Activated CD4-positive, CD25-positive, alpha-beta regulatory T cell treated with anti-CD3 and anti-CD28 coated beads, Interleukin-2, amount 50 U/mL, for 16 hours (primary cell): ENCODE measurements at regions not wholly inside any gene's neighbourhood (a gene's known extent, or its start where the extent isn't known, plus 50 kb on each side); places are given as distances from the start of the nearest gene placed in this dataset.
A peak's percentile ranks its signal among the peaks of the same experiment; 100 is the strongest.
"Not testable (repeated sequence)": the region's sequence is repeated elsewhere in the genome, so short reads cannot be mapped to it uniquely, and the experiment has no call there.

Experiments
- DNase-seq: peaks from one replicate; pipeline ENCODE4 v3.0.0-alpha.2; 2020; ENCODE audit warnings: low read depth, low spot score

- DNase-seq: peak; percentile 59
Measured at GRCh38 chr17:21551081-21551881, 141.0 kb upstream of the KCNJ18 start.

DNA sequence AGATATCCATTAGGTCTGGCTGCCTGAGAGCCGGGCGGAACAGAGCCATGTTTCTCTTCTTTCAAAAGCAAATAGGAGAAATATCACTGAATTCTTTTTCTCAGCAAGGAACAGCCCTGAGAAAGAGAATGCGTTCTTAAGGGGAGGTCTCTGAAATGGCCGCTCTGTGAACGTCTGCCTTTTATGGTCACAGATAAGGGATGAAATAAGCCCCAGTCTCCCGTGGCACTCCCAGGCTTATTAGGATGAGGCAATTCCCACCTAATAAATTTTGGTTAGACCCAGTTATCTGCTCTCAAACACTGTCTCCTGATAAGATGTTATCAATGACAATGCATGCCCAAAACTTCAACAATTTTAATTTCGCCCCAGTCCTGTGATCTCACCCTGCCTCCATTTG, 133.4 kb upstream of the KCNJ18 start:
- not testable (repeated sequence) for DNase-seq

- no peak for DNase-seq
Measured at GRCh38 chr17:21564262-21564661, 128.1 kb upstream of the KCNJ18 start.

GRCh38 chr17:21564757-21565156, 127.6 kb upstream of the KCNJ18 start:
- DNase-seq: not testable (repeated sequence)

GRCh38 chr17:21570427-21570826, 121.9 kb upstream of the KCNJ18 start:
- DNase-seq: not testable (repeated sequence)

- DNase-seq: not testable (repeated sequence)
Measured at GRCh38 chr17:21572148-21572547, 120.2 kb upstream of the KCNJ18 start.

- DNase-seq: not testable (repeated sequence)
Measured at GRCh38 chr17:21573271-21573960, 118.9 kb upstream of the KCNJ18 start.

- no peak for DNase-seq
Measured at GRCh38 chr17:21573961-21574610, 118.2 kb upstream of the KCNJ18 start.

- not testable (repeated sequence) for DNase-seq
Measured at GRCh38 chr17:21574611-21575255, 117.6 kb upstream of the KCNJ18 start.

GRCh38 chr17:21578783-21579182, 113.5 kb upstream of the KCNJ18 start:
- not testable (repeated sequence) for DNase-seq

- no peak for DNase-seq
Measured at GRCh38 chr17:21592774-21593173, 99.5 kb upstream of the KCNJ18 start.

DNA sequence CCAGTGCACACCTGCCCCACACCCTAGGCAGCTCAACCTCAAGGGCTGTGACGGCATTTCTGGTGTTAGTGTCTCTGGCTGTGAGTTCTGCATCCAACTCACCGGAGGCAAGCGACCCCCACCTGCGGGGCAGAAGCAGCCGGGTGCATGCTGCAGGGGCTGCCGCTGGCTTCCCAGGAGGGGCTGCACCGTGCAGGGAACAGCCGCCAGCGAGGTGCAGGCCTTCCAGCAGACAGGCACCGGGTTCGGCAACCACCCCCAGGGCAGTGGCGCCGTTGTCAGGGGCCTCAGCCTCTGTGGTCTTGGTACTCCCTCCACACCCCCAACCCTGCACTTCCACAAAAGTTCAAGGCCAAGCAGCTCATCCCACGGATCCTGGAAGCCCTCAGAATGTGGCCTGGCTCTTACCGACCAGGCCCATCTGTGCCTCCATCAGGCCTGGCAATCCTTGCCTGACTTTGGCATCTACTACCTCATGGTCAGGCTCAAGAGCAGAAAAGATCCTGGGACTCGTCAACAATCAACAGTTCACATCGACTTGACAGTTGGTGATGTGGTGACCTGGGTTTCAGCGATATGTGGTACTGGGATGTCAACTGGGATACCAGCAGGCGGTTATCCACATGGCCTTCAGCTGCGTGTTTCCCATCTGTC, 98.7 kb upstream of the KCNJ18 start:
- DNase-seq: not testable (repeated sequence)

- no peak for DNase-seq
Measured at GRCh38 chr17:21595086-21595485, 97.2 kb upstream of the KCNJ18 start.

DNA sequence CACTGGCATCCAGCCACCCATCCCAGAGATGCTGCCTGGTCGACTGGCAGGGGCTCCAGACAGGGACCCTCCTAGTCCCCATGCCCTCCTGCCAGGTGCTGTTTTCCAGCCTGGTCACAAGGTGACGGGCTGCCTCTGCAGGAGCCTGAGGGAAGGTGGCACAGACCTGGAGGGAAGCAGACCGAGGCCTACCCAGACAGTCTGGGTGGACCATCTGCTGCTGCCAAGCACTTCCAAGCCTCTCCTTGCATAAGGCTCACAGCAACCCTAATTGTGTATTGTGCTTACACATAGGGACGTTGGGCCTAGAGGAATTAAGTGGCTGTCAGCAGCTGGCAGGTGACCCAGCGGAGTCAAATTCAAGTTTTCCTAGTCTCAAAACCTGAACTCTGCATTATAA, 90.1 kb upstream of the KCNJ18 start:
- no peak for DNase-seq

- not testable (repeated sequence) for DNase-seq
Measured at GRCh38 chr17:21603292-21603691, 89.0 kb upstream of the KCNJ18 start.

- not testable (repeated sequence) for DNase-seq
Measured at GRCh38 chr17:21611443-21611842, 80.9 kb upstream of the KCNJ18 start.

DNA sequence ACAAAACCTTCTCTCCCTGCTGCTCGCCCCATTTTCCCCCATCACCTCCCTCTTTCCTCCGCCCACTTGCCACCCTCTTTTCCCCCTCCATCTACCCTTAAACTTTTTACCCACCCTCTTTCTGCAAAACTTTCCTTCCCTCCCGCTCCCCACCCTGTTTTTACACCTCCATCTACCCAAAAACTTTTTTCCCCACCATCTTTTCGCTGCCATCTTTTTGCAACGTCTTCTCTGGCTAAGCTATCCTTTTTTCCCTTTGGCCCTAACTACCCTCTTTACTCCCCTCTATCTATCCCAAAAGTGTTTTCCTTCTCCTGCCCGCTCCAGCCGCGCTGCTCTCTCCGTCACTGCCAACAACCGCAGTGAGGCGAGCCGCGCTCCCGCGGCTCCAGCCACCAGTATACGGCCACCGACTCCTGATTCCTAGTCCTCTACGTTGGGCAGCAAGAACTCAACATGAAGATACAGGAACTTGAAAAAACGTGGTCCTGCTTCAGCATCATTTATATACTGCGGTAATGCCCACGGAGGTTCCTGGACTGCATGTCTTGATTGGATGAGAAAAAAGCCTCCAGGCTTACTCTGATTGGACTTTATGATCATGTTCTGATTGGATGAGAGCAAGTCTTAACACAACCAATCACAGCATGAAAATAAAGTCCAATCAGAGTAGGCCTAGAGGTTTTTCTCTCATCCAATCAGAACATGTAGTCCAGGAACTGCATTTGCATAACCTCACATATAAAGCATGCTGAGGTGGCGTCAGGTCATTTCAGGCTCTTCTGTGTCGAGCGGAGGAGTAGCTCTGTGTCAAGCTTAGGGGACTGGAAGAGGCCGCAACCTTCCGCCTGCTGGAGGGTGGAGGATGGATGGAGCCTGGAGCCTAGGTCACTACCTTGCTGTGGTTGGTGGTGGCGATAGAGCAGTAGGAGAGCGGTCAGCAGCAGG, 79.9 kb upstream of the KCNJ18 start:
- not testable (repeated sequence) for DNase-seq

DNA sequence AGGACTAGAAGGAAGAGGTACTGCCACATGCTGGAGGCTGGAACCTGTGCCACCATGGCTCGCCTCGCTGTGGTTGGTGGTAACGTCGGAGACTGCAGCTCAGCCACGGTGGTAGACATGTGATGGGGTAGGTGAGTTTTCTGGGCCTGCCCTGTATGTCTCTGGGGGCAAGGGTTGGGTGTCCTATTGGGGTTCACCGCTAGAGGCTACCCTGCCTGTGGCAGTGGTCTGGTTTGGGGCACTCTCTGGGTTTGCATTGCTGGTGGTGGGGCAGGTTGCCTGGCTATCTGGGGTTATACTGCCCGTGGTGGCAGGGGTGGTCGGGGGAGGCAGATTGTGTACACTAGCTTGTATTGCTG, 79.3 kb upstream of the KCNJ18 start:
- DNase-seq: no peak

DNA sequence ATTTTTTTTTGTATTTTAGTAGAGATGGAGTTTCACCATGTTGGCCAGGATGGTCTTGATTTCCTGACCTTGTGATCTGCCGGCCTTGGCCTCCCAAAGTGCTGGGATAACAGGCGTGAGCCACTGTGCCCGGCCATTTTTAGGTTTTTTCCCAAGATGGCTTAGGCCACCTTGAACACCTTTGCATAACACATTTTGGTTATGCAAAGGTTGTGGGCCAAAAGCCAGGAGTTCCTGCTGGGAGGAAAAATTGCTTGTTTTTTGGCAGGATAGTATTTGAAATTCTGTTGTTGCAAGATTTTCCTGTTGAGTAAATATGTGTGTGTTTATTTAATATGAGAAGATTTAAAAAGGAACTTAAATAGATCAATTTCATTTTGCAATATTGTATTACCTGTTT, 65.3 kb upstream of the KCNJ18 start:
- not testable (repeated sequence) for DNase-seq
